Gastroesophageal sphincter (tissue), 4 donors: ENCODE measurements at regions not wholly inside any gene's neighbourhood (a gene's known extent, or its start where the extent isn't known, plus 50 kb on each side); places are given as distances from the start of the nearest gene placed in this dataset.

Source experiments
- ATAC-seq: fragments of 150-250 bp; one replicate; pipeline ENCODE4 v1.9.1; 2016; ENCODE audit warnings: mild to moderate bottlenecking, moderate library complexity
- H3K27ac ChIP-seq, 4 donors: fragments of 200-600 bp; sonication (generic) in 3 of 4; 1 replicate in 3 of 4; 2 replicates in 1 of 4; pipeline ENCODE4 v1.5.1; 2016 to 2019
- H3K27me3 ChIP-seq: fragments of 200-600 bp; sonication (generic); one replicate; pipeline ENCODE4 v1.5.1; 2019
- H3K36me3 ChIP-seq, 2 donors: fragments of 200-600 bp; sonication (generic); one replicate each; pipeline ENCODE4 v1.5.1; 2019; ENCODE audit warnings: control low read depth in 1 of 2
- H3K4me1 ChIP-seq, 3 donors: fragments of 200-600 bp; sonication (generic); 1 replicate in 2 of 3; 2 replicates in 1 of 3; pipeline ENCODE4 v1.5.1; 2016 to 2019; ENCODE audit warnings: control low read depth in 2 of 3
- H3K4me3 ChIP-seq, 2 donors: fragments of 200-600 bp; sonication (generic); one replicate each; pipeline ENCODE4 v1.5.1; 2019; ENCODE audit warnings: mild to moderate bottlenecking in 1 of 2, moderate library complexity in 1 of 2
- H3K9me3 ChIP-seq, 3 donors: fragments of 200-600 bp; sonication (generic); one replicate each; pipeline ENCODE4 v1.5.1; 2017 to 2019; ENCODE audit warnings: control low read depth in 2 of 3
- CTCF ChIP-seq, 4 experiments: fragments of 200-600 bp in 2 of 4; fragments of 450-650 bp in 2 of 4; sonication (generic) in 1 of 4; IDR thresholded peaks; one replicate each; pipeline ENCODE4 v1.5.1; 2017 to 2019; ENCODE audit warnings: antibody characterized with exemption in 4 of 4, mild to moderate bottlenecking in 2 of 4, moderate library complexity in 2 of 4
- EP300 ChIP-seq: sonication (generic); formaldehyde crosslinking; IDR thresholded peaks from one replicate; pipeline ENCODE4 v1.6.1; 2017; ENCODE audit warnings: antibody characterized with exemption, mild to moderate bottlenecking
- POLR2A ChIP-seq, 2 donors: fragments of 450-650 bp; IDR thresholded peaks; one replicate each; pipeline ENCODE4 v1.6.1; 2017; ENCODE audit warnings: antibody characterized with exemption in 2 of 2, mild to moderate bottlenecking in 2 of 2, moderate library complexity in 1 of 2
- POLR2AphosphoS5 ChIP-seq: sonication (generic); formaldehyde crosslinking; IDR thresholded peaks from one replicate; pipeline ENCODE4 v1.6.1; 2017; ENCODE audit warnings: antibody characterized with exemption
- WGBS, 2 donors: methylation state at CpG; one replicate each; pipeline ENCODE4 v1.1.5; 2018; ENCODE audit warnings: low coverage in 1 of 2; 5-methylcytosine and 5-hydroxymethylcytosine counted together

- H3K4me3 ChIP-seq: peak overlapping the region; percentile 10 to 17
- H3K27ac ChIP-seq: peak overlapping the region; percentile 36 to 86 (median 78)
- peak; percentile 72 for ATAC-seq
- no peaks in the 10 kb centered on the region for H3K9me3 ChIP-seq
- peaks cover 0 to 24% (median 4%) of the 10 kb centered on the region in 3 donors for H3K4me1 ChIP-seq
- no peaks in the 10 kb centered on the region for H3K27me3 ChIP-seq
- 29 to 40% methylated on average over 4 to 20 of the region's 20 CpGs for WGBS, 2 donors
- H3K36me3 ChIP-seq: no peaks in the 10 kb centered on the region
- TF ChIP-seq POLR2AphosphoS5 (no peak), CTCF (IDR thresholded peaks at IDR 0.05) (peak in 1 of 4 experiments; percentile 20)
Observed at GRCh38 chr11:121696177-121696871, 243.6 kb upstream of the SORL1-AS1 start.

- Histone ChIP-seq H3K4me1 (peaks cover 0 to 28% (median 4%) of the 10 kb centered on the region in 3 donors), H3K27ac (no peak overlapping the region), H3K27me3 (no peaks in the 10 kb centered on the region), H3K36me3 (no peaks in the 10 kb centered on the region), H3K9me3 (no peaks in the 10 kb centered on the region), H3K4me3 (no peak overlapping the region)
- TF ChIP-seq POLR2A (IDR thresholded peaks at IDR 0.05): no peak
- TF ChIP-seq CTCF (IDR thresholded peaks at IDR 0.05): no peak
- no peak for TF ChIP-seq EP300
- no peak for TF ChIP-seq POLR2AphosphoS5
- ATAC-seq: no peak
- WGBS, 2 donors: 88 to 100% methylated on average over 1 of the region's 1 CpG
Observed at GRCh38 chr11:121692236-121692635, 239.5 kb upstream of the SORL1-AS1 start.

GRCh38 chr11:121688860-121689614 lies 236.3 kb upstream of the SORL1-AS1 start:
- Histone ChIP-seq H3K4me3 (no peak overlapping the region), H3K9me3 (no peaks in the 10 kb centered on the region), H3K27ac (no peak overlapping the region), H3K4me1 (peaks cover 0 to 13% (median 0%) of the 10 kb centered on the region in 3 donors), H3K36me3 (no peaks in the 10 kb centered on the region), H3K27me3 (no peaks in the 10 kb centered on the region)
- TF ChIP-seq POLR2AphosphoS5 (no peak), CTCF (IDR thresholded peaks at IDR 0.05) (no peak), EP300 (no peak), POLR2A (IDR thresholded peaks at IDR 0.05) (no peak)
- no peak for ATAC-seq
- 74 to 100% methylated on average over 6 of the region's 8 CpGs for WGBS, 2 donors

GRCh38 chr11:121688055-121688491 lies 235.3 kb upstream of the SORL1-AS1 start:
- H3K27me3 ChIP-seq: no peaks in the 10 kb centered on the region
- H3K36me3 ChIP-seq: no peaks in the 10 kb centered on the region
- peaks cover 0 to 13% (median 0%) of the 10 kb centered on the region in 3 donors for H3K4me1 ChIP-seq
- peak overlapping the region in 3 of 4 donors; percentile 10 to 33 (median 30) for H3K27ac ChIP-seq
- no peaks in the 10 kb centered on the region for H3K9me3 ChIP-seq
- H3K4me3 ChIP-seq: no peak overlapping the region
- TF ChIP-seq CTCF (IDR thresholded peaks at IDR 0.05): no peak
- no peak for ATAC-seq
- WGBS, 2 donors: 6 to 30% methylated on average over 2 to 4 of the region's 5 CpGs

GRCh38 chr11:121683791-121684190 lies 231.0 kb upstream of the SORL1-AS1 start:
- Histone ChIP-seq H3K4me1 (peaks cover 0 to 12% (median 0%) of the 10 kb centered on the region in 3 donors), H3K9me3 (no peaks in the 10 kb centered on the region), H3K27me3 (no peaks in the 10 kb centered on the region), H3K4me3 (no peak overlapping the region), H3K36me3 (no peaks in the 10 kb centered on the region), H3K27ac (no peak overlapping the region)
- no peak for TF ChIP-seq CTCF (IDR thresholded peaks at IDR 0.05)
- no peak for TF ChIP-seq POLR2AphosphoS5
- no peak for TF ChIP-seq EP300
- no peak for TF ChIP-seq POLR2A (IDR thresholded peaks at IDR 0.05)
- 95 to 100% methylated on average over 3 of the region's 3 CpGs for WGBS, 2 donors
- no peak for ATAC-seq
